ENCODE measurements at regions not wholly inside any gene's neighbourhood (a gene's known extent, or its start where the extent isn't known, plus 50 kb on each side); places are given as distances from the start of the nearest gene placed in this dataset.

DNA sequence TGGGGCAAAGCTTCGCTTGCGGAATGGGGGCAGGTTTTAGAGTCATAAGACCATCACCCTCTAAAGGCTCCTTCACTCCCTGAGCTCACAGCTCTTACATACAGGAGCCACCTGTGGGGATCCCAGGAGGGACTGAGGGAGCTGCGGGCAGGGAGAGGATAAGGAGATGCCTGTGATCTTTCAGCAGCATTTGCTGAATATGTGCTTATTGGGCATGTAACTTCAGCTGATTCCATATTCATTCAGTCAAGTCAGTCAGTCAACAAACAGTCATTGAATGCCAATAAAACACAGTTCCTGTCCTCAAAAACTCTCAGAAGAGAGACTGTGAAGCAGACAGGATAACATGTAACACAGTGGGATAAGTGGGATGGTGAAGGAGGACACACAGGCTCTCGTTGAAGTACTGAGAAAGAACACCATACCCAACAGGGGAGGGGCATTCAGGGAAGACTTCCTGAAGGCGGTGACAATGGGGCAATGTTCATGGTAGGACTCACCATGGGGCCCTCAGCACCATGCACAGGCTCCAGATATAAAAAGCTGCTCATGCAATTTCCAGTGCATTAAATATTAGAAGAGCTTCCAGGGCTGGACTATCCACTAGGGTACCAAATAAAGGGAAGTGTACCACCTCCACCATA is 240.9 kb downstream of the UACA start:
- TF ChIP-seq, protein P1, sequence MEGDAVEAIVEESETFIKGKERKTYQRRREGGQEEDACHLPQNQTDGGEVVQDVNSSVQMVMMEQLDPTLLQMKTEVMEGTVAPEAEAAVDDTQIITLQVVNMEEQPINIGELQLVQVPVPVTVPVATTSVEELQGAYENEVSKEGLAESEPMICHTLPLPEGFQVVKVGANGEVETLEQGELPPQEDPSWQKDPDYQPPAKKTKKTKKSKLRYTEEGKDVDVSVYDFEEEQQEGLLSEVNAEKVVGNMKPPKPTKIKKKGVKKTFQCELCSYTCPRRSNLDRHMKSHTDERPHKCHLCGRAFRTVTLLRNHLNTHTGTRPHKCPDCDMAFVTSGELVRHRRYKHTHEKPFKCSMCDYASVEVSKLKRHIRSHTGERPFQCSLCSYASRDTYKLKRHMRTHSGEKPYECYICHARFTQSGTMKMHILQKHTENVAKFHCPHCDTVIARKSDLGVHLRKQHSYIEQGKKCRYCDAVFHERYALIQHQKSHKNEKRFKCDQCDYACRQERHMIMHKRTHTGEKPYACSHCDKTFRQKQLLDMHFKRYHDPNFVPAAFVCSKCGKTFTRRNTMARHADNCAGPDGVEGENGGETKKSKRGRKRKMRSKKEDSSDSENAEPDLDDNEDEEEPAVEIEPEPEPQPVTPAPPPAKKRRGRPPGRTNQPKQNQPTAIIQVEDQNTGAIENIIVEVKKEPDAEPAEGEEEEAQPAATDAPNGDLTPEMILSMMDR (IDR thresholded peaks at IDR 0.05): no peak
- no peak for TF ChIP-seq POLR2A (IDR thresholded peaks at IDR 0.05)
